OCI-LY3 (cell line): ENCODE measurements at regions not wholly inside any gene's neighbourhood (a gene's known extent, or its start where the extent isn't known, plus 50 kb on each side); places are given as distances from the start of the nearest gene placed in this dataset.

Source experiments
- CTCF ChIP-seq: fragments of 200-600, 300-600 bp; sonication (generic); IDR thresholded peaks from 2 replicates; pipeline ENCODE4 v1.5.1; 2014; ENCODE audit warnings: antibody characterized with exemption, low read length, low read depth
- EZH2phosphoT487 ChIP-seq: fragments of 200-600 bp; shearing (Covaris generic); IDR thresholded peaks from 2 replicates; pipeline ENCODE4 v1.6.1; 2018; ENCODE audit warnings: antibody characterized with exemption, mixed run types, low read depth

GRCh38 chr9:20216438-20216837, 405.9 kb downstream of the MLLT3 start:
- TF ChIP-seq CTCF (no peak), EZH2phosphoT487 (no peak)
